Dedifferentiated amniotic fluid mesenchymal stem cell (primary cell): ENCODE measurements at regions not wholly inside any gene's neighbourhood (a gene's known extent, or its start where the extent isn't known, plus 50 kb on each side); places are given as distances from the start of the nearest gene placed in this dataset.

Source experiments
- DNase-seq: peaks from one replicate; pipeline ENCODE4 v3.0.0-alpha.2; 2016; ENCODE audit errors: extremely low spot score

- no peak for DNase-seq
Measured at GRCh38 chr14:54173802-54174201, 217.2 kb upstream of the BMP4 start.

GRCh38 chr14:54174457-54174856 lies 217.8 kb upstream of the BMP4 start:
- no peak for DNase-seq

- peak; percentile 88 for DNase-seq
Measured at GRCh38 chr14:54175298-54175942, 218.8 kb upstream of the BMP4 start.

- DNase-seq: no peak
Measured at GRCh38 chr14:54177019-54177418, 219.8 kb upstream of the CDKN3 start.

- no peak for DNase-seq
Measured at GRCh38 chr14:54177641-54178621, 218.9 kb upstream of the CDKN3 start.

- no peak for DNase-seq
Measured at GRCh38 chr14:54182419-54183045, 214.3 kb upstream of the CDKN3 start.

GRCh38 chr14:54186821-54187763 lies 209.7 kb upstream of the CDKN3 start:
- no peak for DNase-seq

GRCh38 chr14:54188064-54188666 lies 208.6 kb upstream of the CDKN3 start:
- DNase-seq: no peak

- DNase-seq: no peak
Measured at GRCh38 chr14:54189333-54189732, 207.5 kb upstream of the CDKN3 start.

GRCh38 chr14:54189748-54190354 lies 207.0 kb upstream of the CDKN3 start:
- no peak for DNase-seq

- DNase-seq: no peak
Measured at GRCh38 chr14:54191846-54192245, 205.0 kb upstream of the CDKN3 start.

- no peak for DNase-seq
Measured at GRCh38 chr14:54192610-54193009, 204.2 kb upstream of the CDKN3 start.

GRCh38 chr14:54193871-54194270 lies 202.9 kb upstream of the CDKN3 start:
- no peak for DNase-seq

GRCh38 chr14:54194501-54194900 lies 202.3 kb upstream of the CDKN3 start:
- no peak for DNase-seq

- no peak for DNase-seq
Measured at GRCh38 chr14:54197369-54197768, 199.4 kb upstream of the CDKN3 start.

- no peak for DNase-seq
Measured at GRCh38 chr14:54200726-54201125, 196.1 kb upstream of the CDKN3 start.

- no peak for DNase-seq
Measured at GRCh38 chr14:54202288-54202687, 194.5 kb upstream of the CDKN3 start.

GRCh38 chr14:54206516-54206915 lies 190.3 kb upstream of the CDKN3 start:
- no peak for DNase-seq

- no peak for DNase-seq
Measured at GRCh38 chr14:54207075-54207474, 189.7 kb upstream of the CDKN3 start.
